Neural cell (in vitro differentiated cells): ENCODE measurements at regions not wholly inside any gene's neighbourhood (a gene's known extent, or its start where the extent isn't known, plus 50 kb on each side); places are given as distances from the start of the nearest gene placed in this dataset.

Source experiments
- H2AFZ ChIP-seq: fragments of 200-600, 300-800 bp; sonication (generic), shearing (Covaris generic); 2 replicates; pipeline ENCODE4 v1.6.0; 2014; ENCODE audit warnings: low read depth, mild to moderate bottlenecking, antibody characterized with exemption, low read length, moderate library complexity
- H3F3A ChIP-seq: fragments of 200-600 bp; shearing (Covaris generic); 2 replicates; pipeline ENCODE4 v1.6.1; 2016; ENCODE audit warnings: mild to moderate bottlenecking, moderate library complexity, mixed read lengths, antibody characterized with exemption, low read length; ENCODE audit not compliant: insufficient read depth, poor library complexity, severe bottlenecking
- H3K27ac ChIP-seq: fragments of 200-600, 300-800 bp; sonication (generic), shearing (Covaris generic); 2 replicates; pipeline ENCODE4 v1.5.1; 2014; ENCODE audit warnings: mild to moderate bottlenecking, low read length, moderate library complexity
- H3K27me3 ChIP-seq: fragments of 300-800, 200-600 bp; sonication (generic), shearing (Covaris generic); 2 replicates; pipeline ENCODE4 v1.6.0; 2014; ENCODE audit warnings: mild to moderate bottlenecking, low read depth, low read length, moderate library complexity; ENCODE audit not compliant: insufficient read depth
- H3K36me3 ChIP-seq: fragments of 300-800, 200-600 bp; sonication (generic), shearing (Covaris generic); 2 replicates; pipeline ENCODE4 v1.5.1; 2014; ENCODE audit warnings: mild to moderate bottlenecking, antibody characterized with exemption, low read length, moderate library complexity; ENCODE audit not compliant: insufficient read depth
- H3K4me2 ChIP-seq: fragments of 300-800, 200-600 bp; sonication (generic), shearing (Covaris generic); 2 replicates; pipeline ENCODE4 v1.6.0; 2014; ENCODE audit warnings: mild to moderate bottlenecking, low read length
- H3K4me3 ChIP-seq: fragments of 300-800, 200-600 bp; sonication (generic), shearing (Covaris generic); 2 replicates; pipeline ENCODE4 v1.5.1; 2014; ENCODE audit warnings: mild to moderate bottlenecking, low read length, moderate library complexity
- H3K79me2 ChIP-seq: fragments of 200-600 bp; shearing (Covaris generic); replicated peaks from 2 replicates; pipeline ENCODE4 v1.6.0; 2014; ENCODE audit warnings: mild to moderate bottlenecking, low read length, moderate library complexity; ENCODE audit not compliant: insufficient read depth
- H3K9ac ChIP-seq: fragments of 300-800, 200-600 bp; sonication (generic), shearing (Covaris generic); 2 replicates; pipeline ENCODE4 v1.6.1; 2016; ENCODE audit warnings: mild to moderate bottlenecking, low read length, mixed read lengths
- H3K9me2 ChIP-seq: fragments of 200-600 bp; shearing (Covaris generic); 2 replicates; pipeline ENCODE4 v1.6.1; 2016; ENCODE audit warnings: mild to moderate bottlenecking, low read length, mixed read lengths; ENCODE audit not compliant: insufficient read depth
- H3K9me3 ChIP-seq: fragments of 200-600, 300-800 bp; sonication (generic), shearing (Covaris generic); 2 replicates; pipeline ENCODE4 v1.6.1; 2016; ENCODE audit warnings: mild to moderate bottlenecking, mixed run types, low read length, moderate library complexity, mixed read lengths
- H4K20me1 ChIP-seq: fragments of 200-600 bp; shearing (Covaris generic); 2 replicates; pipeline ENCODE4 v1.6.1; 2016; ENCODE audit warnings: mild to moderate bottlenecking, mixed run types; ENCODE audit not compliant: insufficient read depth
- CTCF ChIP-seq: fragments of 450-650 bp; IDR thresholded peaks from 2 replicates; pipeline ENCODE4 v1.5.1; 2014; ENCODE audit warnings: antibody characterized with exemption, mild to moderate bottlenecking, moderate library complexity; ENCODE audit not compliant: poor library complexity, severe bottlenecking
- EP300 ChIP-seq: fragments of 450-650 bp; conservative IDR thresholded peaks from 2 replicates; pipeline ENCODE4 v1.6.1; 2014; ENCODE audit warnings: antibody characterized with exemption, mild to moderate bottlenecking, moderate library complexity; ENCODE audit not compliant: poor library complexity, severe bottlenecking
- EZH2 ChIP-seq: fragments of 200-600, 300-800 bp; shearing (Covaris generic), sonication (generic); IDR thresholded peaks from 2 replicates; pipeline ENCODE4 v1.6.1; 2014; ENCODE audit warnings: antibody characterized with exemption, low read length, borderline replicate concordance, mild to moderate bottlenecking; ENCODE audit not compliant: insufficient read depth, poor library complexity, severe bottlenecking
- POLR2AphosphoS5 ChIP-seq: IDR thresholded peaks from 2 replicates; pipeline ENCODE4 v1.6.1; 2012
- RAD21 ChIP-seq: fragments of 450-650 bp; conservative IDR thresholded peaks from 2 replicates; pipeline ENCODE4 v1.6.1; 2014; ENCODE audit warnings: antibody characterized with exemption, mild to moderate bottlenecking, moderate library complexity
- REST ChIP-seq: IDR thresholded peaks from 2 replicates; pipeline ENCODE4 v1.6.1; 2012; ENCODE audit warnings: borderline replicate concordance
- SMC3 ChIP-seq: fragments of 450-650 bp; conservative IDR thresholded peaks from 2 replicates; pipeline ENCODE4 v1.6.1; 2014; ENCODE audit warnings: antibody characterized with exemption, mild to moderate bottlenecking, moderate library complexity; ENCODE audit not compliant: poor library complexity
- TAF1 ChIP-seq: IDR thresholded peaks from 2 replicates; pipeline ENCODE4 v1.6.1; 2012; ENCODE audit warnings: low read depth

- Histone ChIP-seq H3K79me2 (no peaks in the 10 kb centered on the region), H3F3A (no peaks in the 10 kb centered on the region), H3K36me3 (no peaks in the 10 kb centered on the region), H3K4me3 (no peak overlapping the region), H3K27me3 (no peaks in the 10 kb centered on the region), H4K20me1 (no peaks in the 10 kb centered on the region), H3K9me3 (no peaks in the 10 kb centered on the region), H3K9me2 (no peaks in the 10 kb centered on the region), H2AFZ (no peak overlapping the region), H3K4me2 (no peak overlapping the region), H3K27ac (no peak overlapping the region), H3K9ac (no peak overlapping the region)
- TF ChIP-seq TAF1 (no peak), REST (no peak), EP300 (no peak), RAD21 (no peak)
These were observed 189.7 kb downstream of the TLE3 start for GRCh38 chr15:69908060-69908459.

GRCh38 chr15:69908590-69909420, 188.9 kb downstream of the TLE3 start:
- H3K79me2 ChIP-seq: no peaks in the 10 kb centered on the region
- no peak overlapping the region for H2AFZ ChIP-seq
- no peak overlapping the region for H3K9ac ChIP-seq
- H4K20me1 ChIP-seq: no peaks in the 10 kb centered on the region
- no peaks in the 10 kb centered on the region for H3K27me3 ChIP-seq
- no peak overlapping the region for H3K4me2 ChIP-seq
- H3K4me3 ChIP-seq: no peak overlapping the region
- no peak overlapping the region for H3K27ac ChIP-seq
- H3F3A ChIP-seq: no peaks in the 10 kb centered on the region
- no peak for TF ChIP-seq CTCF
- TF ChIP-seq TAF1: no peak
- TF ChIP-seq EP300: no peak
- no peaks in the 10 kb centered on the region for H3K36me3 ChIP-seq
- no peaks in the 10 kb centered on the region for H3K9me2 ChIP-seq
- no peaks in the 10 kb centered on the region for H3K9me3 ChIP-seq

- H3K9me2 ChIP-seq: no peaks in the 10 kb centered on the region
- H3K4me2 ChIP-seq: no peak overlapping the region
- no peak overlapping the region for H3K4me3 ChIP-seq
- no peaks in the 10 kb centered on the region for H4K20me1 ChIP-seq
- no peak overlapping the region for H3K9ac ChIP-seq
- no peak overlapping the region for H3K27ac ChIP-seq
- H3K79me2 ChIP-seq: no peaks in the 10 kb centered on the region
- H3K36me3 ChIP-seq: no peaks in the 10 kb centered on the region
- H3K9me3 ChIP-seq: no peaks in the 10 kb centered on the region
- H3F3A ChIP-seq: no peaks in the 10 kb centered on the region
- H2AFZ ChIP-seq: no peak overlapping the region
- H3K27me3 ChIP-seq: no peaks in the 10 kb centered on the region
- no peak for TF ChIP-seq SMC3
- TF ChIP-seq EZH2: no peak
- TF ChIP-seq REST: no peak
- no peak for TF ChIP-seq RAD21
- no peak for TF ChIP-seq CTCF
- no peak for TF ChIP-seq EP300
- TF ChIP-seq POLR2AphosphoS5: no peak
- TF ChIP-seq TAF1: no peak
These were observed 187.8 kb downstream of the TLE3 start for GRCh38 chr15:69909719-69910444.
